C4-2B (cell line): ENCODE measurements at regions not wholly inside any gene's neighbourhood (a gene's known extent, or its start where the extent isn't known, plus 50 kb on each side); places are given as distances from the start of the nearest gene placed in this dataset.

Source experiments
- ZFX ChIP-seq: fragments of 450-650 bp; IDR thresholded peaks from 2 replicates; pipeline ENCODE4 v1.6.1; 2017
- TF ChIP-seq, protein P1 (sequence below): fragments of 450-650 bp; conservative IDR thresholded peaks from 2 replicates; pipeline ENCODE4 v1.5.1; 2017; ENCODE audit warnings: mild to moderate bottlenecking

DNA sequence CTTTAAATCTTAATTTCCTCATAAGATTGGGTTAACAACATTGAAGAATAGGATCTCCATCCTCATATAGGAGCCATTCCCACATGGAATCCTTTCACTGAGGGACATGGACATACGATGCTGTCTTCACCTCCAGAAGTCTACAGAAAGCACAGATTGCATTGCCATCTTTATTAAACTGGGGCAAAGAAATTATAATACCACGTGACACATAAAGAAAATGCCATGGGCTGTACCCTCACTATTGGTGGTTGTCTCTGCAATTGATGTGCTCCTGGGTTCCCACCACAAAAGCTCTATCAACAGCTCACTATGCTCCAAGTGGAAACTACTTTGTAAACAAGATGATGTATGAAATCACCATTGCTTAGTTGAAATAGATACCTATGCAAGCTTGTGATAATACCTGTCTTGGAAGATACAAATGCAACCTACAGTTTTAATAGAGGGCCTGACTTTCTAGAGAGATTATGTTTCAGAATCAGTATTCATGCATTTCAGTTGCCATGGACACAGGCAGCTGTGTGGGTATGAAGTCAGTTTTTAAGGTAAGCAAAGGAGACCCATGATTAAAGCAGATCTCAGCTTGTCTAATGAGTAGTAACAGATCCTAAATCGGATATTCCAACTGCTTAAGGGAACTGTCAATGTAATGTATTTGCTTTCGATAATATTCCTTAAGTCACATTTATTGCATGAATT lies 337.0 kb downstream of the RAD51AP2 start:
- TF ChIP-seq, protein P1, sequence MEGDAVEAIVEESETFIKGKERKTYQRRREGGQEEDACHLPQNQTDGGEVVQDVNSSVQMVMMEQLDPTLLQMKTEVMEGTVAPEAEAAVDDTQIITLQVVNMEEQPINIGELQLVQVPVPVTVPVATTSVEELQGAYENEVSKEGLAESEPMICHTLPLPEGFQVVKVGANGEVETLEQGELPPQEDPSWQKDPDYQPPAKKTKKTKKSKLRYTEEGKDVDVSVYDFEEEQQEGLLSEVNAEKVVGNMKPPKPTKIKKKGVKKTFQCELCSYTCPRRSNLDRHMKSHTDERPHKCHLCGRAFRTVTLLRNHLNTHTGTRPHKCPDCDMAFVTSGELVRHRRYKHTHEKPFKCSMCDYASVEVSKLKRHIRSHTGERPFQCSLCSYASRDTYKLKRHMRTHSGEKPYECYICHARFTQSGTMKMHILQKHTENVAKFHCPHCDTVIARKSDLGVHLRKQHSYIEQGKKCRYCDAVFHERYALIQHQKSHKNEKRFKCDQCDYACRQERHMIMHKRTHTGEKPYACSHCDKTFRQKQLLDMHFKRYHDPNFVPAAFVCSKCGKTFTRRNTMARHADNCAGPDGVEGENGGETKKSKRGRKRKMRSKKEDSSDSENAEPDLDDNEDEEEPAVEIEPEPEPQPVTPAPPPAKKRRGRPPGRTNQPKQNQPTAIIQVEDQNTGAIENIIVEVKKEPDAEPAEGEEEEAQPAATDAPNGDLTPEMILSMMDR = no peak
- no peak for TF ChIP-seq ZFX
